Mucosa of descending colon (tissue), 3 donors: ENCODE measurements at regions not wholly inside any gene's neighbourhood (a gene's known extent, or its start where the extent isn't known, plus 50 kb on each side); places are given as distances from the start of the nearest gene placed in this dataset.

Experiments used
- ATAC-seq: fragments of 200-7000 bp; cut with Tn5 transposase; one replicate; pipeline ENCODE4 v1.9.1; 2020; ENCODE audit warnings: mild to moderate bottlenecking, moderate library complexity
- DNase-seq, 3 donors: peaks; one replicate each; pipeline ENCODE4 v3.0.0-alpha.2; 2020
- H3K36me3 ChIP-seq: fragments of 200-600 bp; one replicate; pipeline ENCODE4 v1.8.0; 2021; ENCODE audit warnings: low read depth, mild to moderate bottlenecking
- H3K4me1 ChIP-seq: fragments of 200-600 bp; one replicate; pipeline ENCODE4 v1.8.0; 2021; ENCODE audit warnings: low read depth, mild to moderate bottlenecking
- H3K4me3 ChIP-seq: fragments of 200-600 bp; one replicate; pipeline ENCODE4 v1.8.0; 2021; ENCODE audit warnings: mild to moderate bottlenecking
- H3K9me3 ChIP-seq: fragments of 200-600 bp; one replicate; pipeline ENCODE4 v1.8.0; 2021; ENCODE audit warnings: mild to moderate bottlenecking
- intact Hi-C, 2 donors: fragments of 100-400 bp; cut with DNase I in 1 of 2; cut with micrococcal nuclease in 1 of 2; formaldehyde crosslinking; loops; one replicate each; pipeline versions ENCODE4 v1.11.0 to v1.11.1; 2022; cut with DNase I, micrococcal nuclease
- TF ChIP-seq, protein P1 (sequence below): fragments of 200-600 bp; IDR thresholded peaks from one replicate; pipeline ENCODE4 v1.8.0; 2022; ENCODE audit warnings: antibody characterized with exemption, mild to moderate bottlenecking
- donor health status: DM: no; HTN: no; CAD: no; lungs with moderate emphysema.
- donor health status: DM: no; HTN: no; CAD: no.
- donor health status: DM: no; HTN: yes; CAD: no.

DNA sequence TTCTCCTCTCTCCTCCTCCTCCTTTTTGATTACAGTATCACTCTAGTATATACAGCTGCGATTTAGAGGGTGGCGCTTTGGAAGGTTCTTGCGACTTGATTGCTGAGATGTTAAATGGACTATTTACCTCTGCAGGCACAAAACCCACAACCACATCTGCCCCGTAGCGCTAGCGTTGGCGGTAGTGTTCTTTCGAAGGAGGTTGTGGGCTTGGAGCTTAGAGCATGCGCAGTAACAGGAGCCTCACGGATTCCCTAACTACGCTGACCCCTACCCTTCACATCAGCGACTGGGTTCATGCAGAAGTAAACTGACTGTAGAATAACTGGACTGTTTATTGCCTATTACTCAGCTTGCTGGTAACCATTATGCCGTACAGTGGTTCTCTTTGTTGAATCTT, 58.0 kb downstream of the CGGBP1 start:
- Histone ChIP-seq H3K9me3 (no peaks in the 10 kb centered on the region), H3K4me3 (no peak overlapping the region), H3K4me1 (no peaks in the 10 kb centered on the region), H3K36me3 (no peaks in the 10 kb centered on the region)
- intact Hi-C loops = no loop called here
- ATAC-seq (no peak), DNase-seq (peak in 1 of 3 donors; percentile 5)
- TF ChIP-seq, protein P1, sequence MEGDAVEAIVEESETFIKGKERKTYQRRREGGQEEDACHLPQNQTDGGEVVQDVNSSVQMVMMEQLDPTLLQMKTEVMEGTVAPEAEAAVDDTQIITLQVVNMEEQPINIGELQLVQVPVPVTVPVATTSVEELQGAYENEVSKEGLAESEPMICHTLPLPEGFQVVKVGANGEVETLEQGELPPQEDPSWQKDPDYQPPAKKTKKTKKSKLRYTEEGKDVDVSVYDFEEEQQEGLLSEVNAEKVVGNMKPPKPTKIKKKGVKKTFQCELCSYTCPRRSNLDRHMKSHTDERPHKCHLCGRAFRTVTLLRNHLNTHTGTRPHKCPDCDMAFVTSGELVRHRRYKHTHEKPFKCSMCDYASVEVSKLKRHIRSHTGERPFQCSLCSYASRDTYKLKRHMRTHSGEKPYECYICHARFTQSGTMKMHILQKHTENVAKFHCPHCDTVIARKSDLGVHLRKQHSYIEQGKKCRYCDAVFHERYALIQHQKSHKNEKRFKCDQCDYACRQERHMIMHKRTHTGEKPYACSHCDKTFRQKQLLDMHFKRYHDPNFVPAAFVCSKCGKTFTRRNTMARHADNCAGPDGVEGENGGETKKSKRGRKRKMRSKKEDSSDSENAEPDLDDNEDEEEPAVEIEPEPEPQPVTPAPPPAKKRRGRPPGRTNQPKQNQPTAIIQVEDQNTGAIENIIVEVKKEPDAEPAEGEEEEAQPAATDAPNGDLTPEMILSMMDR = no peak

DNA sequence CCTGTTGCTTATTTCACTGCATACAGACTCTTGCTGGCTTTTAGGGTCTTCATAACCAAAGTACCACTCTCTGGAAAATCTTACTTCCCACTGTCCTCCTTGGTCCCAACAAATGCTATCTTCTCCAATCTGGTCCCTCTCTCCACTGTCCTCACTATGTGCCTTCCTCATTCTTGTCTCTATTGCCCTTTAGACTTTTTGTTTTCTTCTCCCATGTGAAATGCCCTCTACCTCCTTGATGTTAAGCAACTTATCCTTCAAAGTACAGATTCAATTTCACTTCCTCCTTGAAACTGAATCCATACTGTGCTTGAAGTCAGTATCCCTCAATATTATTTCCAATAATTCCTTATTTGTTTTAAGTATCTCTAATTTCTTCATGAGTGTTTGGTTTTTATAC, 60.8 kb downstream of the CGGBP1 start:
- intact Hi-C loops = no loop called here
- ATAC-seq (no peak), DNase-seq (no peak)
- TF ChIP-seq, protein P1 = no peak
- Histone ChIP-seq H3K4me1 (no peaks in the 10 kb centered on the region), H3K9me3 (no peaks in the 10 kb centered on the region), H3K36me3 (no peaks in the 10 kb centered on the region), H3K4me3 (no peak overlapping the region)

DNA sequence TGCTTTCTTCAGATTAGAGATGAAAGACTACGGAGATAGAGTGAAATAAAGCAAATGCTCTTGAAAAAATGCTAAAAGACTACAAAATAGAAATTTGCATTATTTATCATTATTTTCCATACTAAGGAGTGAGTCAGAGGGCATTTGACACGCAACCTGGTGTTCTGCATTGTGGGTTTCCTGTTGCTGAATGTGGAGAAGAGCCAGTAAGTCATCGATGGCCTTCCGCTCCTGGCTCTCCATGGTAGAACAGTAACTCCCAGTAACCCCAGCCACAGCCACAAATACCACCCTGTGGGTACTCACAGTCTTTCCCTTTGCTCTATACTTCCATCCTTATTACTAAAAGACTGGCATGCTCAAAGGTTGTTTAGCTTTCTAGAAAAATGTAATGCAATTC, 61.5 kb downstream of the CGGBP1 start:
- Histone ChIP-seq H3K4me3 (no peak overlapping the region), H3K36me3 (no peaks in the 10 kb centered on the region), H3K4me1 (no peaks in the 10 kb centered on the region), H3K9me3 (no peaks in the 10 kb centered on the region)
- intact Hi-C loops = no loop called here
- DNase-seq (peak in 1 of 3 donors; percentile 17), ATAC-seq (peak; percentile 47)
- TF ChIP-seq, protein P1 = no peak

DNA sequence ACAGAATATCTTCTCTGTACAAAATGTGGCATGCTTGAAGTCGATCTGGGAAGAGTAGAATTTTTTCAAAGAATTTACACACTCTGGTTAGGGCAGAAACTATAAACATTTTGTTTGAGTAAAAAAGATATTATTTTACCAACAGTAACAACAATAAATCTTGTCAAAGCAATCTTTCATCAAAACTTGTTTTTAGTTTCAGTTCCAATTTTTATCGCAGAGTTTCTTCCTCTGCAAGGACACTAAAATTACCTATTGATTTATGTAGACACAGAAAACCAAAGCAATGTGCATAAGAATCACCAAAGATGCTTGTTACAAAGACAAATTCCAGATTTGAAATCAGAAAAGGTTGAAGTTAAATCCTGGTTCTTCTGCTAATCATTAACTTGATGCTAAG, 61.9 kb downstream of the CGGBP1 start:
- no peak for DNase-seq
- Histone ChIP-seq H3K4me1 (no peaks in the 10 kb centered on the region), H3K9me3 (no peaks in the 10 kb centered on the region), H3K36me3 (no peaks in the 10 kb centered on the region), H3K4me3 (no peak overlapping the region)
- TF ChIP-seq, protein P1 = no peak
- ATAC-seq = no peak
- intact Hi-C loops = no loop called here

DNA sequence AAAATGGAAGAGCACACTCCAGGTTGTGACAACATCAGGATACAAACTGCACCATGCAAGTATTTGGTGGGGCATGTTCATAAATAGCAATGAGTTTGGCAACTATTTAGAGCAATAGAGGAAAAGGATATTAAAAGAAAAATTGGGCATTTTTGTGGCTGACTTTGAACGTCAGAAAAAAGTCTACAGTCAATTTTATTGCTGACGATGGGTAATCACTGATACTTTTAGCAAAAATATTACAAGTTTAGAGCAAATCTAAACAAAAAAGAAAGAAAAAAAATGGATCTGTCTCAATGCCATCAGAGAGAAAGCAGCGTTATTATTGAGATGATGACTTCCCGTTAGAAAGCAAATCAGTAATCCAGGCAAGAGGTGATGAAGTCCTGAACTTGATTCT, 65.2 kb downstream of the CGGBP1 start:
- Histone ChIP-seq H3K36me3 (no peaks in the 10 kb centered on the region), H3K4me1 (no peaks in the 10 kb centered on the region), H3K9me3 (no peaks in the 10 kb centered on the region), H3K4me3 (no peak overlapping the region)
- intact Hi-C loops = no loop called here
- ATAC-seq (no peak), DNase-seq (no peak)
- TF ChIP-seq, protein P1 = no peak

DNA sequence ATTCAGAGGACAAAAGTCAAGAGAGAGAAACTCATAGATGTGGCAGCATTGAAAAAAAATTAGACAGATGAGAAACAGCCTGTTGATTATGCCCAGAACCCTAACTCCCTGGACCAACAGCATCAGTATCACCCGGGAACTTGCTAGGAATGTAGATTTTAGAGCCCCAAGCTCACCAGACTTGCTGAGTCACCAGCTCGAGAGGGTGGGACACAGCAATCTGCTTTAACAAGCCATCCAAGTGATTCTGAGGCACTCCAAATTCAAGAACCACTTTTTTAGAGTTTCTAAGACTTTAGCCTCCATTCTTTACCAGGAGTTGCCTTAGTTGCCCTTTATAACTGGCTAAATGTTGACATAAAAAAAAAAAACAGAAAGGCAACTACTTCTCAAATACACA, 70.9 kb downstream of the CGGBP1 start:
- TF ChIP-seq, protein P1 = no peak
- no peak for DNase-seq
- Histone ChIP-seq H3K4me1 (no peaks in the 10 kb centered on the region), H3K36me3 (no peaks in the 10 kb centered on the region), H3K4me3 (no peak overlapping the region), H3K9me3 (no peaks in the 10 kb centered on the region)
- no peak for ATAC-seq
- intact Hi-C loops = no loop called here
